AML-193 (cell line): ENCODE measurements at regions not wholly inside any gene's neighbourhood (a gene's known extent, or its start where the extent isn't known, plus 50 kb on each side); places are given as distances from the start of the nearest gene placed in this dataset.

Experiments
- DNase-seq, 2 experiments: peaks; one replicate each; lab custom pipeline; 2025; lab: John Stamatoyannopoulos, UW

DNA sequence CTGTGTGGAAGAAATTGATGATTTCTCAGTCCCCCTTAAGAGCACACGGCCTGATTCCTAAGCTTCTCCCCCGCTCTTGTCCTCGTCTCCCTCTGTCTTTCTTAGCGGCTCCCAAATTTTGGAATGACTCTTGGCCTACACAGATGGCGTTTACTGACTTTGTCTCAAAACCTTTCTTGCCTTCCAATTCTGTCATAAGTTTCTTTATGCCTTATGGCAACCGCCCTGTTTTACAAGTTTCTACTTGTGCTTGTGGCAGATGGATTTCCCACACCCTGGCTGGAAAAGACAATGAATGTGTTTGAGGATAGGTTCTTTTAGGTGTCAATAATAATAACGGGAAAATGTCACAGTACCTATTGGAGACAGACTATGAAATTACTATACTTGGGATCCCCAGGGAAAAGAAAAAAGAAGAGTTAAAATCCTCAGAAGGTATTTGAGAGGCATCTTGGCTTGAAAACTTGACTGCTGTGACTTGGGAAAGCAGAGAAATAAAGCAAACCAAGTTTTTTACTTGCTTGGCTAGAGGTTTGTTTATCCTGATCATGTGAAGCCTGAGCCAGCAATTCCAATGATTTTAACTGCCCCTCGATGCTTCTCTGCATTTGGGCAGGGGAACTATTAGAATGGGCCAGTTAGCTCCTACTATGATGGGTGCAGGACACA is 276.4 kb downstream of the HRH4 start:
- no peak for DNase-seq

GRCh38 chr18:24740829-24741228 is 280.4 kb downstream of the HRH4 start:
- no peak for DNase-seq

- no peak for DNase-seq
Measured at GRCh38 chr18:24741321-24741720, 280.9 kb downstream of the HRH4 start.

DNA sequence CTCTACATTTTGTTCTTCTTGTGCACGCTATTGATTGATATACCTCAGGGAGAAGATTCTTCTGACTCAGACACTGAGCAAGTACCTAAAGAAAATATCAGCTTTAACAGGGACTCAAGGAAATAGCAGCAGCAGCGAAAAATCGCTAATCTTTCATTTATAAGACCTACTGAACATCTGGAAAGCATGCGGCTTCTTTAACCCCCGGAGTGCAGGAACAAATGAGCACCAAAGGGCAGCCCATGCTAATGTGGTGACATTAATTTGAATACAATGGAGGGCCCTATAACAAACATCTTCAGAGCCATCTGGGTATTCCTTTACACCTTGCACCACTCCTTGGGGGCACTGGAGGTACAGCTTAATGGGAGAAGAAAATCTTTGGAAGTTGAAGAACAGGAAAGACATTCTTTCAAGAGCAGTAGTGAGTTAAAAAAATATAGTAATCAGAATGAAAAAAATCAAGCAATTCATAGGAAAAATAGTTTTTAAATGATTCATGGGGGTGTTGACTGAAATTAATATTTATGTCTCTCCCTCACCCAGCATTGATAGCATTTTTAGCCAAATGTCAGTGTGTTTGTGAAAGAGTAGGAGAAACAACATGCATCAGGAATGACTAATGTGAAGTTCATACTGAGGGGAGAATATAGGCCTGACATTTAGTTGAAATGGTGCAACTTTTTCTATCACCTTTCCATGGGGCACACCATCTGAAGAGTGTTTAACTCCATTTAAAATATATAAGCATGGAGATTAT is 281.7 kb downstream of the HRH4 start:
- no peak for DNase-seq

DNA sequence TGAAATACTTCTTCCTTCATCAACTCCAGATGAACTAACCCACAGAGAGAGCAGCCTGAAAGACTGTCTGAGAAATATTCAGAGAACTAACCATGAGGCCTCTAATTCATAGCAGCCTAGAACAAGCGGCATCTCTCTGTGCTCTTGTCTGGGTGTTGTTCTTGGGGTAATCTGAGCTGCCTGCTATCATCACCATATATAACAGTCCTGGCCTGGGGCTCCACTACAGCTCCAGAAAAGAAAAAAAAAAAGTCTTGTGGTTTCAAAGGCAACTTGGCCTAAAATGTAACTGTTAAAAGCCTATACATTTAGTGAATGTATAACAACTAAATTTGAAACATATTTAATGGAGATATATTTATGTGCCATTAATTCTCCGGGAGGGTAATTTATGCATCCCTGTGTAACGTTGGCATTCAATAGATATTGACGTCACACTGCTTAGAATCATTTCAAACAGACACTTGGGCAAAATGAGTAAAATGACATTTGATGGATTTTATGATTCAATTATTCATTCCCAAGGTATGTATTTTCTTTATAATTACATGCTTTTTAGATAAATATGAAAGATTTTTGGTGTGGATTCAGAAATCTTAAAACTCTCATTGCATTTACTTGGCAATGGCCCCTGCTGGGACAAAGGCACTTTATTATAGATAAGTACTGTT is 294.3 kb downstream of the HRH4 start:
- DNase-seq: no peak

DNA sequence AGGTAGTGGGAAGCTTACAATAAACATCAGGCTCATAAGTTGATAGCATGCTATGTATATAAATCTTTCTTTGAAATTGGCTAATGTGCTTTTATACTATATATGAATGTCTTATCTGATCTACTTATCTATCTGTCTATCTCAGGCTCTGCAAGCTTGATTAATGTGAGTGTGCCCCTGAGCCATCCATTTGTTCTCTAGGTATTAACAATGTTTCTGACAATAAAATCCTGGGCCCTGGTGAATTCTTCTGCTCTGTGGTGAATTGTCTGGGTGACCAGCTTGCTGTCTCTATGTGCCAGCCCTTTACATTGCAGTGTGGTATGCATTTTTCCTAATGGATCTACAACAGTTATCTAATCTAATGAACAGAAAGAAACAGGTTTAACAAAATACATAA is 295.9 kb downstream of the HRH4 start:
- DNase-seq: no peak

- no peak for DNase-seq
Measured at GRCh38 chr18:24757134-24757533, 296.7 kb downstream of the HRH4 start.

DNA sequence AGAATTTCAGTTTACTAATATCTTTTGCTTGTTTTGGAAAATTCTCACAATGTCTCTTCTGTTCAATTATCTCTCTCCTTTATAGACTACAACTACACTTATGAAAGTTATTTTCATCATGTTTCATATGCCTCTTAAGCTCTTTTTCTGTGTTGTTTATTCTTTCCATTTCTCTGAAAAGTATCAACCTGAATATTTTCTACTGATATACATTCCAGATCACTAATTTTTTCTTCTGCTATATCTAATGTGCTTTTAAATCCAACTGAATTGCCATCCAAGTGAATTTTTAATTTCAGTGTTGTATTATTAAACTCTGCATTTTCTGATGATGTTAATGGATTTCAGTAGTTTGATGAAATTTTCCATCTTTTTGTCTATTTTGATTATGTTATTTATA is 301.3 kb downstream of the HRH4 start:
- DNase-seq: no peak

DNA sequence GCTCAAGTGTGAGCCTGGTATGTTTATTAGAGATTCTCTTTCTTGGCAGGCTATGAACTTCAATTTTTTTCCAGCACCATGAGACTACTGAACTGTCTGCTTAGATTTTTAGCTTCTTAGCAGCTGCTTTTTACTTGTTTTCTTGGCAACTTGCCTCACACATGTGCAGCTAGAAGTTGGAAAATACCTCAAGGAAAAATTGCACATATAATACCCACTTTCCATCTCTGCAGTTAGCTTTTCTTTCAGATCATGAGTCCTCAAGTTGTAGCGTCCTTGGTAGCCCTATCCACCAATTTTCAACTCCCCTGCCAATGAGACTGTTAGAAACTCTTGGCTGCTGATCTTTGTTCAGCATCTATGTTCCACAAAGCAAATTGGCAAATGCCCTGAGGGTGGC is 302.1 kb downstream of the HRH4 start:
- no peak for DNase-seq

DNA sequence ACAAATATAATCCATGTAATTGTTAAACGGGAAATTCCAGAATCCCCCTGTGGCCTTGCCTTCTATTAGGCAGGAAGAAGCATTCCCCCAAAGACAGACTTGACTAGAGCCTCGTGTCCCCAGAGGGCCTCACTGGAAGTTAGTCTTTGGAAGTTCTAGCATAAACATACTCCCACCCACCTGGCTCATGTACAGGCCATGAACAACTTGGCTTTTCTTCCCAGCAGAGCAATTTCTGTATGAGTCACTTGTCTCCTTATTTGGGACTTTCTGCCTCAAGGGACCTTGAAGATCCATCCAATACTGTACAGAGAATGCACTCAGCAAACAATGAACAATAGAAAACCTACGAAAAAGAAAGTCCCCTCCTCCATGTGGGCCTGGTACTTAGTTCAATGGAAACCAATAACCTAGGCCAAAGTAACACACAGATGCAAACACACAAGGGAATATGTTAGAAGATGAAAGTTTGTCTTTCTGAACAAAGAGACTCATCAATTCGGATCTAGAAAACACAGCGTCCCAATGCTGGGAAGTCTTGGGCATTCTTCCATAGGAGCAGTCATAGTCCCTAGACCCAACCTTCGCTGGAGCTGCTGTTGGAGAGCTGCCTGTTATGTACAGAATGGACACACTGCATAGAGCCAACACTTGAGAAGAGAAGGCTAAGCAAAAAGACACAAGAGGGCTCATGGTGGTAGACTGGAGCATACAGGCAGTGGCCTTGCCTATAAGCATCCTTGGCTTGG is 303.5 kb downstream of the HRH4 start:
- DNase-seq: no peak

DNA sequence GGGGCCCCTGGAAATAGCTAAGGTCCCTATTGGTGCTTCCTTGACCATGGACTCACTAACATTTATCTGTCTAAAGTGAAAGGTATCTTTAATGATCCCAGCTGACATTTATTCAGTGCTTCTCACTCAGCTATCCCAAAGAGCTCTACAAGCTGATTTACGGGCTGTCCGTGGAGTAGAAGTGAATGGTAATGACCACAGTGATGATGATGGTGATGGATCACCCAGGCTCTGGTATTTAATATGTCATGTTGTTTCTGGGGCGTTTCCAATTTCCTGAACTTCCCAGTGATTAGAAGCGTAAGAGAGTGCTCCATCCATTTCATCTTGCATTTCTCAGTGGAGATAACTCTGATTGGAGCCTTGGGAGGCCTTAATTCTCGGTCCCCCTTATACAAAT is 304.3 kb downstream of the HRH4 start:
- no peak for DNase-seq

GRCh38 chr18:24766376-24766775 is 305.9 kb downstream of the HRH4 start:
- no peak for DNase-seq

DNA sequence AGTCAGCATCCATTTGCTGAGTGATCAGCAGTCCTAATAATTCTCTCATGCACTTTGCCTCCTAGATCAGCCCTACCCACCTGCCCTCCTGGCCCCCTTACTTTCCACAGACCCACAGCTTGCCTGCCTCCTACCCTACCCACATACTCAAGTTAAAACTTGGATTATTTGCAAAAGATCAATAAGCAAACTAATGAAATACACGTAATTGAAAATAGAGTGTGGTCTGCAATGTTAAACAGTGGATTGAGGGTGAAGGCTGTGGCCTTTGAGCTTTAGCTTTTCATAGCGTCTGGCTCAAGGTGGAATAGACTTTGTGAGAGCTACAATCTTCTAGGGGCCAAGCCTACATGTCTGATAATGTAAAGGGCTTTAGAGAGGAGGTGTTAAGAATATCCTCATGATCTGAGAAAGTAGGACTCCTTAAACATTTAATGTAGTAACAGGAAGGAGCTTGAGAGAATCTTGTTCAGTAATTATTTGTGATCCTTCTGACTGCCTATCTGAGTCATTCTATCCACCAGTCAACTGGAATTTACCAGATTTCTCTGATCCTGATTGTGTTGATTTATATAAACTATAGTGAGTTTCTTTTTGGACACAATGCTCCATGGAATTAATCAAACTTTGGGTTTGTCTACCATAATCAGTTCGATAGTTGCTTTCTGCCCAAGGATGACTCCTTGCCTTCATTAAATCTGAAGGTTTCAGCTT is 310.0 kb downstream of the HRH4 start:
- no peak for DNase-seq

- no peak for DNase-seq
Measured at GRCh38 chr18:24771300-24771699, 310.9 kb downstream of the HRH4 start.

GRCh38 chr18:24773101-24773500 is 312.7 kb downstream of the HRH4 start:
- DNase-seq: no peak

GRCh38 chr18:24776019-24776418 is 315.6 kb downstream of the HRH4 start:
- DNase-seq: no peak

DNA sequence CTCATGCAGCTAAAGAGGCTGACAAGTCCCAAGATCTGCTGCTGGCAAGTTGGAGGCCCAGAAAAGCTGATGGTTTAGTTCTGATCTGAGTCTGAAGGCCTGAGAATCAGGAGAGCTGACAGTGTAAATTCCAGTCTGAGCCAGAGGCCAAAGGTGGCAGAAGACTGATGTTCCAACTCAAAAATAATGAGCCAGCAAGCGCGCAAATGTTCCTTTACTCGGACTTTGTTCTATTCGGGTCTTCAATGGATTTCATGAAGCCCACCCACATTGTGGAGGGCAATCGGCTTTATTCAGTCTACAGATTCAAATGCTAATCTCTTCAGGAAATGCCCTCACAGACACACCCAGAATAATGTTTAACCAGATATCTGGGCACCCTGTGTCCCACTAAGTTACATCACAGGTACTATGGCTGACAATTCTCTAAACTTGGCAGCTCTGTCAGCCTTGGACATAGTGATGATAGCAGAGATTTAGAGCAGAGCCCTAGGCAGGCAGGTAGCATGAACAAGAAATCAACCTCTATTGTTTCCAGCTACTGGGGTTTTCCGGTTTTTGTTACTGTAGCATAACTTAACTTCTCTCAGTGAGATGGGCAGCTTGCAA is 318.5 kb downstream of the HRH4 start:
- no peak for DNase-seq

DNA sequence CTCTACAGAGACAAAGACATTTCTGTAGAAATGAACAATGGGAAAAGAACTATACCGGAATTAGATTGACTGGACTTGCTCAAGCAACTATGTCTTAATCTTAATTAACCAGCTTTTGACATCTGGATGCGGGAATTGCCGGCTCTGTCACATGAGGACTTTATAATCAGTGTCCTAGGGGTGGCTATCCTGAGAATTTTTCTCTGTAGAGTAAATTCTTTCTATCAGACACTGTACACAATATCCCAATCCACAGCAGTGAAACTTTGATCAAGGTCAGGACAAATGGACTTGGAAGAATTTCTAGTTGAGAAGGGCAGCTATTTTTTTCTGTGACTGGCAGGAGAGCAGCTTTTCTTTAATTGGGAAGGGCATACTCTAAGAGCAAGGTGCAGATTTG is 322.1 kb downstream of the HRH4 start:
- DNase-seq: no peak

- DNase-seq: no peak
Measured at GRCh38 chr18:24785019-24785418, 324.6 kb downstream of the HRH4 start.

GRCh38 chr18:24786027-24786426 is 325.6 kb downstream of the HRH4 start:
- DNase-seq: no peak

- no peak for DNase-seq
Measured at GRCh38 chr18:24790347-24790746, 329.9 kb downstream of the HRH4 start.
